Raji (cell line): ENCODE measurements at regions not wholly inside any gene's neighbourhood (a gene's known extent, or its start where the extent isn't known, plus 50 kb on each side); places are given as distances from the start of the nearest gene placed in this dataset.

Source experiments
- POLR2A ChIP-seq: IDR thresholded peaks from 2 replicates; pipeline ENCODE4 v1.6.1; 2011; ENCODE audit warnings: low read depth, low read length, control low read depth; ENCODE audit not compliant: insufficient read depth

- TF ChIP-seq POLR2A, result no peak
Observed at GRCh38 chr3:15989419-15989818, 185.1 kb upstream of the GALNT15 start.

GRCh38 chr3:15997274-15997943 lies 177.1 kb upstream of the GALNT15 start:
- no peak for TF ChIP-seq POLR2A

GRCh38 chr3:15998911-15999310 lies 175.6 kb upstream of the GALNT15 start:
- TF ChIP-seq POLR2A, result no peak

- no peak for TF ChIP-seq POLR2A
Observed at GRCh38 chr3:16004812-16005211, 169.7 kb upstream of the GALNT15 start.

GRCh38 chr3:16011376-16011775 lies 163.1 kb upstream of the GALNT15 start:
- TF ChIP-seq POLR2A, result no peak

GRCh38 chr3:16012086-16012485 lies 162.4 kb upstream of the GALNT15 start:
- TF ChIP-seq POLR2A, result no peak

GRCh38 chr3:16013568-16013967 lies 160.9 kb upstream of the GALNT15 start:
- no peak for TF ChIP-seq POLR2A

GRCh38 chr3:16024548-16024947 lies 149.9 kb upstream of the GALNT15 start:
- no peak for TF ChIP-seq POLR2A

GRCh38 chr3:16026753-16027152 lies 147.7 kb upstream of the GALNT15 start:
- no peak for TF ChIP-seq POLR2A

- TF ChIP-seq POLR2A, result no peak
Observed at GRCh38 chr3:16028604-16029003, 145.9 kb upstream of the GALNT15 start.

- no peak for TF ChIP-seq POLR2A
Observed at GRCh38 chr3:16030342-16030741, 144.1 kb upstream of the GALNT15 start.

GRCh38 chr3:16031434-16031833 lies 143.0 kb upstream of the GALNT15 start:
- no peak for TF ChIP-seq POLR2A

- no peak for TF ChIP-seq POLR2A
Observed at GRCh38 chr3:16033889-16034687, 140.4 kb upstream of the GALNT15 start.

GRCh38 chr3:16040991-16041390 lies 133.5 kb upstream of the GALNT15 start:
- TF ChIP-seq POLR2A, result no peak

GRCh38 chr3:16048435-16049318 lies 125.8 kb upstream of the GALNT15 start:
- TF ChIP-seq POLR2A, result no peak
